Activated naive CD4-positive, alpha-beta T cell (primary cell): ENCODE measurements at regions not wholly inside any gene's neighbourhood (a gene's known extent, or its start where the extent isn't known, plus 50 kb on each side); places are given as distances from the start of the nearest gene placed in this dataset.

ENCODE experiments used
- DNase-seq, 4 experiments: peaks; one replicate each; lab custom pipeline; 2025; lab: John Stamatoyannopoulos, UW

DNA sequence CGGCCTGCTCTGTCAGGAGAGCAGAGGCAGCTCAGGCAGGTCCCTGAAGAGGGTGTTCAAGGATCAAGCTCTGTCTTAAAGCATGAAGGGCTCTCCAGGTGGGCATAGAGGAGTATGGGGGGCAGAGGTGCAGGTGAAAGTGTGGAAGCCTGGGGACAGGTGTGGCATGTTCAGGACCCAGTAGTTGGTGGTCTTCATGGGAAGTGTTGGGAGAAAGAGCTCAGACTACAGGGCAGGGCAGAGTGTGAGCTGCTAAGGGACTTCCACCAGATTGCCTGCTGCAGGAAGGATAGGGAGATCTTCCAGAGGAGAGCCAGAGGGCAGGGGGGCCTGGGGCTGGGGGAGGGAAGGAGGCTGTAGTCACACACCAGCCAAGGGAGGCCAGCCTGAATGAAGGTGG, 156.5 kb upstream of the GDF10 start:
- no peak for DNase-seq

DNA sequence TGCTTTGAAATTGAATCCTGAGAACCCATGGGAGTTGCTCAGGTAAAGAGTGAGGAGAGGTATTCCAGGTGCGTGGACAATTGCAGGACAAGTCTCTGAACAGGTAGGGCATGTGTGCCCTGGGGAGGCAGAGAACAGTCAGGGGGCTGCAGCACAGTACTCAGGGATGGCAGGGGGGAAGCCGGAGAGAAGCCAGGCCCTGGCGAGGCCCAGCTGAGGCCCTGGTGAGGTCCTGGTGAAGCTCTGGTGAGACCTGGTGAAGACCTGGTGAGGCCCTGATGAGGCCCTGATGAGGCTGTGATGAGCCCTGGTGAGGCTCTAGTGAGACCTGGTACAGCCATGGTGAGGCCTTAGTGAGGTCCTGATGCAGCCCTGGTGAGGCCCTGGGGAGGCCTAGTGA, 155.5 kb upstream of the GDF10 start:
- no peak for DNase-seq

DNA sequence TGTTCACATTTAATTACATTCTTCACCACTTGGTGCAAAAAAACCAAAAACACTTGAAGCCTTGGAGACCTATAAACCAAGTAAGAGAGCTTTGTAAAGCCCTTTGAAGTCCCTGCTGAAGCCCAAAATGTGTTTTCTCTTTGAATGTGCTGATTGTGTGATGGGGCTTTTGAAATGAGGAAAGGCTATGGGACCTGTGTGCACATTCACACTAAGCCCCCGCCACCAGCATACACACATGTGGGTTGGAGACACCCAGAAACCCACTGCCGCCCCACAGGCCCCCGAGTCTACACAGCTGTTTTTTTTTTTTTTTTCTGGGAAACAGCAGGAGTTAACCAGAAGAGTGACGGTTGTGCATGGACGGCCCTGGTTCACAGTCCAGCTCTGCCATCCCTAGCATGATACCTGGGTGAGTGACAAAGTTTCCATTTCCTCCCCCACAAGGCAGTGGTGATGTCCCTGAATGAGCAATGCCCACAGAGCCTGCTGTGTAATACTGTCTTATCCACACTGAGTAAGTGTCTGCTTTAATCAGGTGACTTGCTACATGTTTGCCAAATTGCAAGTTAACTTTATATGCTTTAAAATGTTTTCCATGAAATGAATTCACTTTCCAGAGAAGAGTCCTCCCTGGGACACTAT, 154.6 kb upstream of the GDF10 start:
- DNase-seq = no peak

DNA sequence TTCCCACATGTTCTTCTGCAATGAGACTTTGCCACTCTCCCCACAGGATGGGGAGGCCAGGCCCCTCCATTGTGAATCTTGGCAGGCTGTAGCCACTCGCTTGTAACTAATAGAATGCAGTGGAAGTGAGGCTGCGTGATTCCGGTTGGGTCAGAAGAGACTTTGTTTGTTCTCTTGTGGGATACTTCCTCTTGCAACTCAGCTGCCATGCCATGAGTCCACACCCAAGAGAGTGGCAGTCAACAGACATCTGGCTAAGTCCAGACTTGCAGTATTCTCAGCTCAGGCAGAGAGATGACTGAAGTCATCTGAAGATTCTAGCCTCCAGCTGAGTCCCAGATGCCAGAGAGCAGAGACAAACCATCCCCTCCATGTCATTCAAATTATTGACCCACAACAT, 153.4 kb upstream of the GDF10 start:
- DNase-seq = no peak

DNA sequence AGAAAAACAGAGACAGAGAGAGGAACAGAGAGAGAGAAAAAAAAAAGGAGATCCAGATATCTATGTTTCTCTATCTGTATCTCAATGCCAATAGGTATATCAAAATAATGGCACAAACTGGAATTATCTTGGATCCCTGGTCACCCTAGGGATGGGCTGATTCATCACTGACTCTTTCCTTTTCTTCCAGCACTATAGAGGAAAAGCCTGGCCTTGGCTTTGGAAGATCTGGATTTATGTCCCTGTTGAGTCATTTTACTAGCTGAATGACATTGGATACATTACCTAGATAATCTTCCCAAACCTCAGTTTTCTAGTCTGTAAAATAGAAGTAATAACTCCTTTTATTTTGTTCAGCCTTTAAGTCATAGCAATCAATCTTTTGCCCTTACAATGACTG, 152.8 kb upstream of the GDF10 start:
- DNase-seq = no peak

DNA sequence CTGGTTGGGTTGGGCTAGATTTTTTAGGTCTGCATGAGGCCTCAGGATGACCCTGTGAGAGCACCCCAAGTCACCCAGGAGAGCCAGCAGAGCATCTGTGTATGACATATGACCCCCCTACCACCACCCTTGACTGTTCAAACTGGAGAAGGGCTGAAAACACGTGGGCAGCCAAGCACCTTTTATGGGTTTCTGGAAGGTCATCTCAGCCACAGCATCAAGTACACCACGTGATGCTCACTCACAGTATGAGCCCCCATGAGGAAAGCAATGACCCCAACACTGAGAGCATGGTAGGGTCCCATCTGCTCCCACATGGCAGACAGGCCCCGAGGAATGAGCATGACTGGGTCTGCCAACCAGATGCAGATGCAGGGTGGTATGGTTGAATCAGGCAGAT, 149.4 kb upstream of the GDF10 start:
- DNase-seq = no peak

DNA sequence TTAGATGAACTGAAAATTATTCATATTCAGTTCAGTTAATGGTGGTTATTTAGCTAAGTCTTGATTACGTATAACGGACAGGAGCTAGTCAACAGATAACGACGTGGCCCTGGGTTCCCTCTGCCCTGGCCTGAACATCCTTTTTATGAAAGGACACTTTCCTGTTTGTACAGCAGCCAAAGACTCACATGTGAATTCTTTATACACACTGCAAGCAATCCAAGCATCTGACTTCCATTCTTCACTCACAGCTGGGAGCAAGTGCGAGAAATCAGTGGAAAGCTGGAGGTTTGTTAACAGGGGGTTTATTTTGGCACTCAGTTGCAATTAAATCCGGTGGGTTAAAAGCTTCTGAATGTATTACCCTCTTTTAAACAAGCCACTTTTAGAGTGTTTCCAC, 148.1 kb upstream of the GDF10 start:
- no peak for DNase-seq

DNA sequence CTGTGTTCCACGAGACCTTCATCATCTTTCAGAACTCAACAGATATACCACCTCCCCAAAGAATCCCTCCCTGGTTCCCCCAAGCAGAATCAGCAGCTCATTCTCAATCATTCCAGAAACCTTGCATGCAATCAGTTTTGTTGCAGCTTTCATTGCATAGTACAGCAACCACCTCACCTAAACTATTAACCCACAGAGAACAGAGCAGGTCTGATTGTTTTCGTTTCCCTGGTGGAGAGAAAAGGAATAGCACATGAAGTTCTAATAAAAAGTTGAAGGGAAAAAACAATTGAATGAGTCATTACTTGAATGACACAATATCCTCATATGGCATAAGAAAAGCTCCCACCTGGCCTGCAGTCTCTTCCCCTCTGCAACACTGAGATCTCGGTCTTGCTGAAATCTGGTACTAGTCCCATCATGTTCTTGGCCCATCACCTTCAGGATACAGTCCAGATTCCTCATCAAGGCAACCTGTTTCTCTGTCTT, 147.1 kb upstream of the GDF10 start:
- DNase-seq = no peak

DNA sequence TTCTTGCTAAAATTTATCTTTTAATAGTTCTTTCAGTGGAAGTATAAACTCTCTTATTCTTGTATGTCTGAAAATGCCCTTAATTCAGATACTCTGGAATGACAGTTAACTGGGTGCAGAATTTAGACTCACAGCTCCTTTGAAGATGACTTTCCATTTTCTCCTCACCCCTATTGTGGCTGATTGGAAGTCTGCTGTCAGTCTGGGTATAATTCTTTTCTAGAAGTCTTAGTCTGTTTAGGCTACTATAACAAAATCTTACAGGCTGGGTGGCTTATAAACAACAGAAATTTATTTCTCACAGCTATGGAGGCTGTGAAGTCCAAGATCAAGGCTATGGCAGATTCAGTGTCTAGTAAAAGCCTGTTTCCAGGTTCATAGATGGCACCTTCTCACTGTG, 145.2 kb upstream of the GDF10 start:
- no peak for DNase-seq

DNA sequence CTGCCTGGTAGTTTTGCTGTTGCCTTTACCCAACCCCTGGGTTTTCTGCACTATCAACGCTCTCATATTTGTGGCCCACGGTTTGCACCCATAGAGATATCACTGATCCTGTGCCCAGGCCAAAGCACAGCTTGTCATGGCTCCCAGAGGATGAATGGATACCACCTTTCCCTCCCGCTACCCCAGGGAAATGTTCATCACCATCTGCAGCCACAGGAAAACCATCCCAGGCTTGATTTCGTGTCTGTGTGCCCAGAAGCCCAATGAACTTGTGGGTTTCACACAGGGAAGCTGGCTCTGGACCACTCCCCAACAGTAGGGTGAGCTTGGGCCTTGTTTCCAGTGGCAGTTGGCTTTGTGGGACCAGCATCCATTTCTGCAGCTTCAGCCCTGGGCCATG, 143.1 kb upstream of the GDF10 start:
- DNase-seq = no peak

DNA sequence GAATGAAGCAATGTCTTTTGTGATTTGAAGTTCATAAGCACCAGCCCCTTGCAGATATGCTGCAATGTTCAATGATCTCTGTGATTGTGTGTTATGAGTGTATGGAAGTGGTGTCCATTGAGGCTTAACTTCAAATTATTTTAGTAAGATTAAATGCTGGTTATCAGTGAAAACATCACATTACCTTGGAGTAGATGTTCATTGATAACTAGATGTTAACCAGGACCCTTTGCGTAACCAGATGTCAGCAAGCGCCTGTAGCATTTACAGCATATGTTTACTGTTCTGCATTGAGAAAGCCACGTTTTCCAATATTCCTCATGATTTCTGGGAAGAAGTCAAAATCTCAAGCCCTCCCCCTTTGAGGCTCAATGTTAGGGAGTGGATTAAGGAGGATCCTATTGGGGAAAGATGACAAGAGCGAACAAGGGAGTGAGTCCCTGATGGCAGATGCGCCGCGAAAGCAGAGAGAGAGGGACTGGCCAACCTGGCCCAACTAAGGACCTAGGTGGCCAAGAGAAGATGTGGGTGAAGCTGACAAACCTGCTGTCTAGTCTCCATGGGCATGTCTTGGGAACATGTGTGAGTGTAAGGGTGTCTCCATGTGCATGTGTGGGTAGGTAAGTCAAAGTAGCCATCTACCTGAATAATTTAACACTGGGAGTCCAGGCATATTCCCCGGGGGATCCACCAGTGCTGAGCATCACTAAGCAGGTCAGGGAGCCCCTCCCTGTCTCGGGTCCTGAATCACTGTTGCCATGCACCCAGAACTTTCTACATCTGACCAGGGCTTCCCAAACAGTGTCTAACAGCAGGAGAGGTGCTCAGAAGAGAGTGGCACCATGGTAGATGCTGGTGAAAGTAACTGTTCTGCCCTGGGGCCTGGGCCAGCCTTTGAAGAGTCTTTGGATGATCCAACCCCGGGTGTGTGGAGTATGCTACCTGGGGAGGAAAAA, 141.6 kb upstream of the GDF10 start:
- DNase-seq = no peak

DNA sequence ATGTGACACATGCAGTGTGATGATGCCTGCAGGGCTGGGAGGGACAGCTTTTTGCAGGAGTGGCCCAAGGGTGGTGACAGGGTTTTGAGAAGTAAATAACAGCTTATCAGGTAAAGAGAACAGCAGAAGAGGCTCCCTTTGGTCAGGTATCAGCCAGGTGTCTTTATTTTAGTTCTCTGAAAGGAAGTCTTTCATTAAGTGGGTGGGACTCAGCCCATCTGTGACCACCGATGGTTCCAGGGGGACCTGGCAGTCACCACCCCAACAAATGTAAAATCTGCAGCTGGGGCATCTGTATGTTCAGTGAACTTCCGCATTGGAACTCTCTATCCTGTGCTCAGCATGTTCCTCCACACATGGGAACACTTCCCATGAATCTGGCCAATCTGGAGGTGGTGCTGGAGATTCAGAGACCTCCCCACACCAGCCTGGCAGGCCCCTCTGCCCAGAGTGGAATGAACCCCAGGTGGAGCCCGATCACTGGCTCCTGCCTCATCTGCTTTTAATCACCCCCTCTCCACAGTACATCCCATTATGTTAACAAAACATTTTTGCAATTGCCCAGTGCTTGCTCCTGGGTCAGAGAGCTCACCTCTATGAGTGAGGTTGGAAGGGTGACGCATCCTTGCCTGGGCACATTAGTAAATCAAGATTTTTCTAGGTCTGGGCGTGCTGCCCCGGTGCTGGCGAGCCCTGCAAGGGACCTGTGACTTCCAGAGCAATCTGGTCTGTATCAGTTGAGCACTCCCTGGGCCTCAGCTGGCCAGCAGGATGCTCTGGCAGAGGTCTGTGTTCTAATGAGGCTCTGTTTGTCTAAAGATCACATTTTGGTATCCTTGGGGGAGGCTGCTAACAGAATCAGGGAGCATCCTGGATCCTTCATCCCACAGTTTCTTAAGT, 140.4 kb upstream of the GDF10 start:
- DNase-seq = no peak

DNA sequence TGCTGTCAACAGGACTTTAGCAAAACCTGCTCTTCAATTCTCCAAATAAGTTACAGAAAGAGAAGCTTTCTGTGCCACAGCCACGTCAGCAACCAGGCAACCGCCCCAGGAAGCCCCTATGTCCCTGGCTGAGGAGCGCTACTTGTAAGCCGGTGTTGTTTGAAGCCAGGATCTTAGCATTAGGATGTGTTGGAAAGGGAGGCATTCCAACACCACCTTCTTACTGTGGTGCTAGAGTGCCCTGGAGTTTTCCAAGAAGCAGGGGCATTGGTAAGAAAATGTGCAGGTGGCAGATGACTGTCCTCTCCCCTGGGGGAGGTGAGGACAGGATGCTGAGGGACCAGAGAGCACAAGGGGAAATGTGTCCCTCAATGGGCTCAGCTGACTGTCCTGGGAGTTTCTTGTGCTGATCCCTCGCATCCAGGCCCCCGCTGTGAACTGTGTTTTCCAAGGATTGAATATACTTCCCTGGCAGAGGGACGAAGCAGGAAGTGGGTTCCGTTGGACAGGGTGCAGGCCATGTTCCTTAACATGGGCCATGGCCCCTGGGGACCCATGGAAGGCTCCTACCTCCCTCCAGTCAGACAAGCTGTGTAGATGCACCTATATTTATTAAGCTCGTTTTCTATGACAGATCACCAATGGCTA, 139.6 kb upstream of the GDF10 start:
- no peak for DNase-seq

DNA sequence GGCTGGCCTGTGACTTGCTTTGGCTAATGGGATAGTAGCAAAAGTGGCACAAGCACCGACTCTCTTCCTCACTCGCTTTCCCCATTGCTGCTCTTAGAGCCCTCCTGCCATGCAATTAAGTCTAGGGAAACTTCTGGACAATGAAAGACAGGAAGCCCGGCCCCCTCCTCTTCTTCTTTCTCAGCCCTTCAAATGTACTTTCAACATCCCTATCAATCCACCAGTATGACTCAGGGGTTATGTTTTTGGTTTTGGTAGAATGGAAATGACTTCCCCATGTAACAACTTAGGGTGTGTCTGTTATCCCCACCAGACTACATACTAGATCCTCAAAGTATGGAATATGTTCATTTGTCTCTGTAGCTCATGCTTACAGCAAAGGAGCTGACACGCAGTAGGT, 139.0 kb upstream of the GDF10 start:
- DNase-seq = no peak

DNA sequence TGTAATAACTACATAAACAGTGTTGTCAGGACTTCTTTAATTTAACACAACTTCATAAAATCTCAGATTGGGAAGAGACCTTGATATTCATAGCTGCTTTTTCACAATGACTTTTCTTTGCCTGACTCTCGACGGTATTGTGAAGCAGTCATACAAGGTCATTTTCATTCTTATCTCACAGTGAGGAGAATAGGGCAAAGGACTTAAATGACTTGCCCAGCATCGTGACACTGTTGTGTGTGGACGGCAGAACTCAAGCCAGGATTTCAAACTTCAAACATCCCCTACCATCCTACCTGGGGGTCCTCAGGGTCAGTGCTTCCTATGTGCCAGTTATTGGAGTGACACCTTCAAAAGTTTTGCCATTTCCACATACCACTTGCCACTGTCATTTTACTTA, 138.5 kb upstream of the GDF10 start:
- no peak for DNase-seq

DNA sequence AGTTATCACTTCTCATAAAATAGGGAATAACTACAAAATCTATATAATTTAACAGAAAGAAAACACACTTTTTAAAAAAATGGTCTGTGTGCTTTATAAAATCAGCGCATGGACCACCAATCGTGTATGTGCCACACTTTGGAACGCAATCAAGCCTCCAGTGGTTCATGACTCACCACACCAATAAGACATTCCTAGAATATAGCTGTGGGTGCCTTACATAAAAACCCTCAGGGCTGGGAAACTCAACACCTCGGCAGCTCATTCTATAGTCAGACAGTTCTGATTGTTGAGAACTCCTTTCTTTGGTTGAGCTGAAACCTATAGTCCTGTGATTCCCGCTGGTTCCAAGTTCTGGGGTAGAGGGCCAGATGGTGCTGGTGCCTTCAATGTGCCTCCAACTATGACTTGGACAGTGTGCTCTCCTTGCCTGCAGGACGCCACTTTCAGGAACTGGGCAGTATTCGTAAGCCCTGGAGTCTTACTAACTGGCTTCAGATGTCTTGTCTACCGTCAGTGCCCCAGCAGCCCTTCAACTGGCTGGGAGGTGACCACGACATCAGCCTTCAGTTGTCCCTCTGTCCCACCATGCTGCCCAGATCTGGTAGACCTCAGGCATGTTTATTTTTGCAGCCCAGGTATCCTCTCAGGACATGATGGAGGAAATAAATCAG, 135.7 kb upstream of the GDF10 start:
- no peak for DNase-seq

DNA sequence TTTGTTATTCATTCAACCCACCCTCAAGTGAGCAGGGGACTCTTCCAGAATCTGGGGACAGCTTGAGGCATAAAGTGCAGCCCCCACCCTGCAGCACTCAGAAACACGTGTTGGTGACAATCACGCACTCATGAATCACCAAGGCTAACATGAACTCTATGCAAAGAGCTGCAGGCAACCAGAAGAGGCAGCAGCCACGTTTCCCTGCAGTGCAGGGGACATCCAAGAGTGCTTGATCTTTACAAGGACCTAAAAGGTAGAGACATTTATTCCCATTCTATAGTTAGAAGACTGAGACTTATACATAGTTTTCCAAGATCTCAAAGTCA, 135.2 kb upstream of the GDF10 start:
- DNase-seq = no peak

DNA sequence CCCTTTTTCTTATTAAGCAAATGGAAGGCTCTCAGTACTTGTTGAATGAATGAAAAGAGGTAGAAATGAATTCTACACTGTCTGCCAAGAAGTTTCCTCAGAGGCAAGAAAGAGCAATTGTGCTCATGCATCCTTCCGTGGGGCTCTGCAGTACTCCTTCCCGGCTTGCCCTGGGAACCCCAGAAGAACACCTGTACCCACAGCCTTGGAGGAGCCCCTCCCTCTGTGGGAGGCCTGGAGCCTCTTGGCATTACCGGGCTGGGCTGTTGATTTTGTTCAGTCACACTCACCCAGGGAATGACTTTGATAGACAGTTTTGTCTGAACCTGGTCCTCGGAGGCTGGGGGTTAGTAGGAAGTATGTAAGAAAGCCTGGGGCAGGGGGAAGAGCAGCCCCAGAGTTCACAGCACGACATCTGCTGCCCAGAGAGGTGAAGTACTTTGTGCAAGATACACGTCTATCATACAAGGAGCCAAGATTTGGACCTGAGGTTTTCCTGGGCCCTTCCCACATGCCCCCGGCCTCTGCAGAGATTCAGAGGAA, 134.8 kb upstream of the GDF10 start:
- no peak for DNase-seq

DNA sequence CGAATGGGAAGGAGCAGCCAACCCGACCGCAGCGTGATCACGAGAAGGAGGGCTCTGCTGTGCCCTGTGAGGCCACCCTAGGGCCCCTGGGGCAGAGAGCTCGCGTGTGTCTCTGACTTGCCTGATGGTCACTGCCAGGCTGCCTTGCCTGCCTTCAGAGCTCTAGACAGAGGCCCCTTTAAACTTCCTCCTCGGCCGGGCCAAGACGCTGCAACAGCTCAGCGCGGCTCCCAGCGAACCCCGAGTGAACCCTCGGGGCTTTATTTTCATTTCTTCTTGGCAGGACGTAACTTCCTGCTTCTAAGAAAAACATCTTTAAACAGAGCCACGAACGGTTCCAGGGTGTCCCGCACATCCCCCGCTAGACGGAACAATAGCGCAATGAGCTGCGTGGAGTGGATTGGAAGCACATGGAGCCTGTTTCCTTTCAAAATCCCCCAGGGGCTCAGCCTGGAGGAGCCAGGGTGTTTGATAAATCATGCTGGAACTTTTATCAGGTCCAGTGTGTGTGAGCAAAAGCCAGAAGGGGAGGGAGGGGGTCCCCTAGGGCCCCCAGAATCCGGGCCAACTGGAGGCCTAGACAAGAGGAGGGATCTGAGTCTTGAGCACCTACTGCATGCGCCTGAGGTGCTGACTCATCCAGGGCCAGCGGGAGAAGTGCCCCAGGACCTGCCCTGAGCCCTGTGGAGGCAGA, 134.1 kb upstream of the GDF10 start:
- DNase-seq = peak in 2 of 4 experiments; percentile 40 to 48

DNA sequence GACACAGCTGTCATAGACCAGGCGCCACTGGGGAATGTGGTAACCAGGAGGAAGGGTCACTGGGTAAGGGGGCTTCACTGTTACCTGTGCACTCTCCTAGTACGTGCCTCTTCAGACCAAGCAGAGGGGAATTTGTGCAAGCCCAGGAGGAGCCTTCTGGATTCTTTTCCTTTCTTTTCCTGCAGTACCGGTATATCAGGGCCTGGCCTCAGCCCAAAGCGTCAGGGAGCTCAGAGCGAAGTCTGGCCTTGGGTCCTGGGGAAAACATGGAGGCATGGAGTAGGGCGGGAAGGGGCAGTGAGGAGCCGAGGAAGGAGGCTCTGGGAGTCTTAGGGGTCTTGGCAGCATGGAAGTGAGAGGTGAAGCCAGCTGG, 133.6 kb upstream of the GDF10 start:
- no peak for DNase-seq
